H1 (cell line): ENCODE measurements at regions not wholly inside any gene's neighbourhood (a gene's known extent, or its start where the extent isn't known, plus 50 kb on each side); places are given as distances from the start of the nearest gene placed in this dataset.

Experiments used
- CTCF ChIP-seq, 3 experiments: IDR thresholded peaks; 1 replicate in 2 of 3; 2 replicates in 1 of 3; pipeline versions ENCODE4 v1.5.1 to v1.6.1; 2011; ENCODE audit warnings: low read length in 3 of 3, mild to moderate bottlenecking in 3 of 3, inconsistent platforms in 2 of 3, low read depth in 1 of 3, moderate library complexity in 1 of 3; ENCODE audit not compliant: insufficient read depth in 1 of 3; ENCODE audit errors: control extremely low read depth in 1 of 3
- EZH2 ChIP-seq: fragments of 200-600 bp; sonication (generic); IDR thresholded peaks from 2 replicates; pipeline ENCODE4 v1.7.1; 2012; ENCODE audit warnings: low read depth, mild to moderate bottlenecking, moderate library complexity, low read length, inconsistent platforms; ENCODE audit not compliant: severe bottlenecking
- POLR2AphosphoS5 ChIP-seq: IDR thresholded peaks from 2 replicates; pipeline ENCODE4 v1.6.1; 2011; ENCODE audit warnings: low read depth, low read length
- POU5F1 ChIP-seq: IDR thresholded peaks from 2 replicates; pipeline ENCODE4 v1.6.1; 2011; ENCODE audit warnings: low read depth, mild to moderate bottlenecking, low read length, moderate library complexity
- RAD21 ChIP-seq, 2 experiments: IDR thresholded peaks in 1 of 2; conservative IDR thresholded peaks in 1 of 2; 2 replicates each; pipeline ENCODE4 v1.6.1; 2011; ENCODE audit warnings: low read depth in 2 of 2, low read length in 2 of 2, improper control_type of control experiment in 1 of 2, inconsistent platforms in 1 of 2, mild to moderate bottlenecking in 1 of 2, moderate library complexity in 1 of 2
- TCF12 ChIP-seq: IDR thresholded peaks from 2 replicates; pipeline ENCODE4 v1.6.1; 2011; ENCODE audit warnings: low read depth, mild to moderate bottlenecking, low read length
- YY1 ChIP-seq: IDR thresholded peaks from 2 replicates; pipeline ENCODE4 v1.6.1; 2011; ENCODE audit warnings: low read depth, mild to moderate bottlenecking, low read length

DNA sequence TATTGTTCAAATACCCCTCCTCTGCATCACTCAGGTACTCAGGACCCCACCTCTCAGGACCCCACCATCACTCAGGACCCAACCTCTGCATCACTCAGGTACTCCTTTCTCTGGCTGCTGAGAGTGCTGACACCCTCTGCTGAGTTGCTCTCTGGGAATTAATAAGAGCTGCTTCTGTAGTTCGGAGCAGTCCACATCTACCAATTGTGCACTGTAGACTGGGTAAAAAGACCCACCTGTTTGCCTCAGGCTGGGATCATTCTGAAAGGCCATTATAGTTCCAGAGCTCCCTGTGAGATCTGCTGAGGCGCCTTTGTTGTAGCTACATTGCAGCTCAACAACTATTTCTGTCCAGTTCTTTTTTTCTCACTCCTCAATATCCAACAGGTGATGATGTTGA, 276.3 kb upstream of the MYOCD start:
- no peak for TF ChIP-seq EZH2
- TF ChIP-seq CTCF (IDR thresholded peaks at IDR 0.05; ENCODE audit: control extremely low read depth in 1 of 3, insufficient read depth in 1 of 3, low read depth in 1 of 3, low read length in 3 of 3) = no peak
- TF ChIP-seq POU5F1 = no peak
- TF ChIP-seq POLR2AphosphoS5 = no peak
- no peak for TF ChIP-seq RAD21 (IDR thresholded peaks at IDR 0.05 in 1 of 2, conservative IDR thresholded peaks at IDR 0.05 in 1 of 2; ENCODE audit: low read depth in 2 of 2, low read length in 2 of 2)
- no peak for TF ChIP-seq TCF12
- TF ChIP-seq YY1 = no peak
